Astrocyte (in vitro differentiated cells and primary cell): ENCODE measurements at regions not wholly inside any gene's neighbourhood (a gene's known extent, or its start where the extent isn't known, plus 50 kb on each side); places are given as distances from the start of the nearest gene placed in this dataset.
"Not testable (repeated sequence)": the region's sequence is repeated elsewhere in the genome, so short reads cannot be mapped to it uniquely, and the experiment has no call there.

Source experiments
- DNase-seq: peaks from one replicate; pipeline ENCODE4 v3.0.0-alpha.2; 2010; ENCODE audit warnings: low read depth
- FAIRE-seq: peaks from 2 replicates; lab custom pipeline; 2011; peaks lifted over from hg19 to GRCh38; lab: Jason Lieb, UNC
- H2AFZ ChIP-seq: 2 replicates; pipeline ENCODE4 v1.6.0; 2012; ENCODE audit warnings: low read depth, low read length, inconsistent platforms
- H3K27ac ChIP-seq: 2 replicates; pipeline ENCODE4 v1.5.1; 2011; ENCODE audit warnings: low read depth, low read length, inconsistent platforms
- H3K27me3 ChIP-seq: 2 replicates; pipeline ENCODE4 v1.6.0; 2011; ENCODE audit warnings: low read length, inconsistent platforms; ENCODE audit not compliant: insufficient read depth
- H3K36me3 ChIP-seq: 2 replicates; pipeline ENCODE4 v1.5.1; 2011; ENCODE audit warnings: low read length, inconsistent platforms; ENCODE audit not compliant: insufficient read depth
- H3K4me1 ChIP-seq: 2 replicates; pipeline ENCODE4 v1.5.1; 2011; ENCODE audit warnings: low read length, inconsistent platforms; ENCODE audit not compliant: insufficient read depth
- H3K4me2 ChIP-seq: 2 replicates; pipeline ENCODE4 v1.6.0; 2012; ENCODE audit warnings: low read length, inconsistent platforms
- H3K4me3 ChIP-seq: 2 replicates; pipeline ENCODE4 v1.5.1; 2011; ENCODE audit warnings: low read depth, mild to moderate bottlenecking, low read length, inconsistent platforms; ENCODE audit not compliant: insufficient read depth
- H3K79me2 ChIP-seq: 2 replicates; pipeline ENCODE4 v1.6.0; 2012; ENCODE audit warnings: mild to moderate bottlenecking, low read length, inconsistent platforms; ENCODE audit not compliant: insufficient read depth
- H3K9ac ChIP-seq: 2 replicates; pipeline ENCODE4 v1.6.0; 2012; ENCODE audit warnings: mild to moderate bottlenecking, low read length, inconsistent platforms
- H3K9me3 ChIP-seq: 2 replicates; pipeline ENCODE4 v1.5.1; 2012; ENCODE audit warnings: low read depth, mild to moderate bottlenecking, low read length, inconsistent platforms; ENCODE audit not compliant: insufficient read depth
- H4K20me1 ChIP-seq: 2 replicates; pipeline ENCODE4 v1.6.0; 2012; ENCODE audit warnings: low read length, inconsistent platforms; ENCODE audit not compliant: insufficient read depth
- H3K27ac Mint-ChIP-seq: one replicate; pipeline ENCODE4 v1.8.0; 2021; ENCODE audit warnings: mild to moderate bottlenecking, mixed read lengths; ENCODE audit not compliant: unreplicated experiment
- H3K27me3 Mint-ChIP-seq: one replicate; pipeline ENCODE4 v1.8.0; 2021; ENCODE audit warnings: low read depth, mixed read lengths; ENCODE audit not compliant: unreplicated experiment
- H3K36me3 Mint-ChIP-seq: one replicate; pipeline ENCODE4 v1.8.0; 2021; ENCODE audit warnings: low read depth, mixed read lengths; ENCODE audit not compliant: unreplicated experiment
- H3K4me1 Mint-ChIP-seq: one replicate; pipeline ENCODE4 v1.8.0; 2021; ENCODE audit warnings: low read depth, mixed read lengths; ENCODE audit not compliant: unreplicated experiment
- H3K4me3 Mint-ChIP-seq: one replicate; pipeline ENCODE4 v1.8.0; 2021; ENCODE audit warnings: mild to moderate bottlenecking, moderate library complexity, mixed read lengths; ENCODE audit not compliant: unreplicated experiment
- H3K9me3 Mint-ChIP-seq: one replicate; pipeline ENCODE4 v1.8.0; 2021; ENCODE audit warnings: mild to moderate bottlenecking, mixed read lengths; ENCODE audit not compliant: unreplicated experiment

GRCh38 chr1:196366-196765, 255.1 kb downstream of the OR4F29 start:
- FAIRE-seq, H3K9ac ChIP-seq, DNase-seq, H3K9me3 ChIP-seq, H4K20me1 ChIP-seq, H3K27ac Mint-ChIP-seq, H2AFZ ChIP-seq, H3K27me3 Mint-ChIP-seq, H3K4me1 Mint-ChIP-seq, H3K9me3 Mint-ChIP-seq, H3K4me2 ChIP-seq, H3K27ac ChIP-seq, H3K36me3 ChIP-seq, H3K27me3 ChIP-seq, H3K36me3 Mint-ChIP-seq, H3K79me2 ChIP-seq, H3K4me3 Mint-ChIP-seq, H3K4me1 ChIP-seq, H3K4me3 ChIP-seq: not testable (repeated sequence)

- not testable (repeated sequence) for H3K4me2 ChIP-seq, H3K27me3 ChIP-seq, H3K9me3 Mint-ChIP-seq, H3K36me3 Mint-ChIP-seq, H3K4me3 ChIP-seq, H3K36me3 ChIP-seq, H3K9me3 ChIP-seq, DNase-seq, H3K4me1 Mint-ChIP-seq, H3K27ac ChIP-seq, H4K20me1 ChIP-seq, H3K27ac Mint-ChIP-seq, H3K4me1 ChIP-seq, H3K27me3 Mint-ChIP-seq, H3K79me2 ChIP-seq, FAIRE-seq, H3K9ac ChIP-seq, H3K4me3 Mint-ChIP-seq, H2AFZ ChIP-seq
Measured at GRCh38 chr1:191296-192049, 260.0 kb downstream of the OR4F29 start.

DNA sequence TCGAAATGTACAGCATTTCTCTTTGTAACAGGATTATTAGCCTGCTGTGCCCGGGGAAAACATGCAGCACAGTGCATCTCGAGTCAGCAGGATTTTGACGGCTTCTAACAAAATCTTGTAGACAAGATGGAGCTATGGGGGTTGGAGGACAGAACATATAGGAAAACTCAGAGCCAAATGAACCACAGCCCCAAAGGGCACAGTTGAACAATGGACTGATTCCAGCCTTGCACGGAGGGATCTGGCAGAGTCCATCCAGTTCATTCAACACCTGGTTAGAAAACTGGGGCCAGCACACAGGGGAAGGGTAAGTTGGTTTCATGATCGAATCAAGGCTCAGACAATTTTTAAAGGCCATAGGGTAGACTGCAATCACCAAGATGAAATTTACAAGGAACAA, 260.8 kb downstream of the OR4F29 start:
- not testable (repeated sequence) for DNase-seq, H3K9ac ChIP-seq, FAIRE-seq, H3K27me3 ChIP-seq, H3K4me3 ChIP-seq, H3K36me3 ChIP-seq, H3K27ac ChIP-seq, H2AFZ ChIP-seq, H3K36me3 Mint-ChIP-seq, H3K9me3 Mint-ChIP-seq, H3K4me1 Mint-ChIP-seq, H3K4me1 ChIP-seq, H4K20me1 ChIP-seq, H3K4me3 Mint-ChIP-seq, H3K4me2 ChIP-seq, H3K79me2 ChIP-seq, H3K9me3 ChIP-seq, H3K27me3 Mint-ChIP-seq, H3K27ac Mint-ChIP-seq

DNA sequence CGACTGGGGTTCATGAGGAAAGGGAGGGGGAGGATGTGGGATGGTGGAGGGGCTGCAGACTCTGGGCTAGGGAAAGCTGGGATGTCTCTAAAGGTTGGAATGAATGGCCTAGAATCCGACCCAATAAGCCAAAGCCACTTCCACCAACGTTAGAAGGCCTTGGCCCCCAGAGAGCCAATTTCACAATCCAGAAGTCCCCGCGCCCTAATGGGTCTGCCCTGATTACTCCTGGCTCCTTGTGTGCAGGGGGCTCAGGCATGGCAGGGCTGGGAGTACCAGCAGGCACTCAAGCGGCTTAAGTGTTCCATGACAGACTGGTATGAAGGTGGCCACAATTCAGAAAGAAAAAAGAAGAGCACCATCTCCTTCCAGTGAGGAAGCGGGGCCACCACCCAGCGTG, 261.6 kb downstream of the OR4F29 start:
- H3K4me2 ChIP-seq, FAIRE-seq, H3K4me3 Mint-ChIP-seq, H2AFZ ChIP-seq, H3K4me1 Mint-ChIP-seq, H3K36me3 ChIP-seq, H3K79me2 ChIP-seq, H3K4me3 ChIP-seq, H3K9me3 ChIP-seq, H3K27me3 ChIP-seq, H4K20me1 ChIP-seq, H3K27ac ChIP-seq, H3K27ac Mint-ChIP-seq, DNase-seq, H3K36me3 Mint-ChIP-seq, H3K27me3 Mint-ChIP-seq, H3K9me3 Mint-ChIP-seq, H3K9ac ChIP-seq, H3K4me1 ChIP-seq: not testable (repeated sequence)

DNA sequence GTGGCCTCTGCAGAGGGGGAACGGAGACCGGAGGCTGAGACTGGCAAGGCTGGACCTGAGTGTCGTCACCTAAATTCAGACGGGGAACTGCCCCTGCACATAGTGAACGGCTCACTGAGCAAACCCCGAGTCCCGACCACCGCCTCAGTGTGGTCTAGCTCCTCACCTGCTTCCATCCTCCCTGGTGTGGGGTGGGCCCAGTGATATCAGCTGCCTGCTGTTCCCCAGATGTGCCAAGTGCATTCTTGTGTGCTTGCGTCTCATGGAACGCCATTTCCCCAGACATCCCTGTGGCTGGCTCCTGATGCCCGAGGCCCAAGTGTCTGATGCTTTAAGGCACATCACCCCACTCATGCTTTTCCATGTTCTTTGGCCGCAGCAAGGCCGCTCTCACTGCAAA, 262.2 kb downstream of the OR4F29 start:
- not testable (repeated sequence) for H3K4me2 ChIP-seq, H3K4me1 Mint-ChIP-seq, H3K4me1 ChIP-seq, H4K20me1 ChIP-seq, H2AFZ ChIP-seq, DNase-seq, H3K9ac ChIP-seq, H3K27me3 Mint-ChIP-seq, H3K4me3 Mint-ChIP-seq, H3K9me3 ChIP-seq, H3K27ac ChIP-seq, FAIRE-seq, H3K27me3 ChIP-seq, H3K27ac Mint-ChIP-seq, H3K9me3 Mint-ChIP-seq, H3K36me3 Mint-ChIP-seq, H3K36me3 ChIP-seq, H3K79me2 ChIP-seq, H3K4me3 ChIP-seq

GRCh38 chr1:187298-187697, 264.2 kb downstream of the OR4F29 start:
- not testable (repeated sequence) for H3K4me3 ChIP-seq, H3K27me3 Mint-ChIP-seq, H3K4me1 ChIP-seq, DNase-seq, H3K4me1 Mint-ChIP-seq, H3K9me3 Mint-ChIP-seq, H2AFZ ChIP-seq, H3K27ac Mint-ChIP-seq, H4K20me1 ChIP-seq, H3K4me3 Mint-ChIP-seq, FAIRE-seq, H3K79me2 ChIP-seq, H3K27me3 ChIP-seq, H3K36me3 ChIP-seq, H3K36me3 Mint-ChIP-seq, H3K27ac ChIP-seq, H3K4me2 ChIP-seq, H3K9me3 ChIP-seq, H3K9ac ChIP-seq
